ENCODE measurements at regions not wholly inside any gene's neighbourhood (a gene's known extent, or its start where the extent isn't known, plus 50 kb on each side); places are given as distances from the start of the nearest gene placed in this dataset.

- Mint-ChIP-seq H3K36me3 (ENCODE audit: insufficient read depth, unreplicated experiment) (no peaks in the 10 kb centered on the region), H3K4me3 (ENCODE audit: unreplicated experiment) (no peak overlapping the region), H3K4me1 (ENCODE audit: insufficient read depth, unreplicated experiment) (no peaks in the 10 kb centered on the region), H3K9me3 (ENCODE audit: unreplicated experiment) (no peaks in the 10 kb centered on the region), H3K27ac (ENCODE audit: low read depth, unreplicated experiment) (no peak overlapping the region), H3K27me3 (ENCODE audit: insufficient read depth, unreplicated experiment) (no peaks in the 10 kb centered on the region)
- BruUV-seq (replicated peaks), result no TSS peak
- ChIA-PET CTCF (no interaction called here), POLR2A (interaction anchor here (0.5 kb wide), 2 partner anchors 143 to 230 kb away, joined by 3 read pairs; no protein-coding TSS in a partner anchor)
- no peak for DNase-seq (ENCODE audit: unreplicated experiment)
- TF ChIP-seq, protein P1, sequence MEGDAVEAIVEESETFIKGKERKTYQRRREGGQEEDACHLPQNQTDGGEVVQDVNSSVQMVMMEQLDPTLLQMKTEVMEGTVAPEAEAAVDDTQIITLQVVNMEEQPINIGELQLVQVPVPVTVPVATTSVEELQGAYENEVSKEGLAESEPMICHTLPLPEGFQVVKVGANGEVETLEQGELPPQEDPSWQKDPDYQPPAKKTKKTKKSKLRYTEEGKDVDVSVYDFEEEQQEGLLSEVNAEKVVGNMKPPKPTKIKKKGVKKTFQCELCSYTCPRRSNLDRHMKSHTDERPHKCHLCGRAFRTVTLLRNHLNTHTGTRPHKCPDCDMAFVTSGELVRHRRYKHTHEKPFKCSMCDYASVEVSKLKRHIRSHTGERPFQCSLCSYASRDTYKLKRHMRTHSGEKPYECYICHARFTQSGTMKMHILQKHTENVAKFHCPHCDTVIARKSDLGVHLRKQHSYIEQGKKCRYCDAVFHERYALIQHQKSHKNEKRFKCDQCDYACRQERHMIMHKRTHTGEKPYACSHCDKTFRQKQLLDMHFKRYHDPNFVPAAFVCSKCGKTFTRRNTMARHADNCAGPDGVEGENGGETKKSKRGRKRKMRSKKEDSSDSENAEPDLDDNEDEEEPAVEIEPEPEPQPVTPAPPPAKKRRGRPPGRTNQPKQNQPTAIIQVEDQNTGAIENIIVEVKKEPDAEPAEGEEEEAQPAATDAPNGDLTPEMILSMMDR (IDR thresholded peaks at IDR 0.05; ENCODE audit: unreplicated experiment), result no peak
- intact Hi-C loops (cut with micrococcal nuclease), result no loop called here
Measured at GRCh38 chr3:176692966-176693785, 504.1 kb downstream of the TBL1XR1 start.

- DNase-seq (ENCODE audit: unreplicated experiment), result no peak
- Mint-ChIP-seq H3K36me3 (ENCODE audit: insufficient read depth, unreplicated experiment) (no peaks in the 10 kb centered on the region), H3K27me3 (ENCODE audit: insufficient read depth, unreplicated experiment) (no peaks in the 10 kb centered on the region), H3K27ac (ENCODE audit: low read depth, unreplicated experiment) (no peak overlapping the region), H3K4me1 (ENCODE audit: insufficient read depth, unreplicated experiment) (no peaks in the 10 kb centered on the region), H3K4me3 (ENCODE audit: unreplicated experiment) (no peak overlapping the region), H3K9me3 (ENCODE audit: unreplicated experiment) (no peaks in the 10 kb centered on the region)
- intact Hi-C loops (cut with micrococcal nuclease), result no loop called here
- ChIA-PET POLR2A (interaction anchor here (0.5 kb wide), 1 partner anchor 231 kb away, joined by 3 read pairs; no protein-coding TSS in a partner anchor), CTCF (no interaction called here)
- TF ChIP-seq, protein P1 (IDR thresholded peaks at IDR 0.05; ENCODE audit: unreplicated experiment), result no peak
- BruUV-seq (replicated peaks), result no TSS peak
Measured at GRCh38 chr3:176692199-176692965, 504.9 kb downstream of the TBL1XR1 start.

DNA sequence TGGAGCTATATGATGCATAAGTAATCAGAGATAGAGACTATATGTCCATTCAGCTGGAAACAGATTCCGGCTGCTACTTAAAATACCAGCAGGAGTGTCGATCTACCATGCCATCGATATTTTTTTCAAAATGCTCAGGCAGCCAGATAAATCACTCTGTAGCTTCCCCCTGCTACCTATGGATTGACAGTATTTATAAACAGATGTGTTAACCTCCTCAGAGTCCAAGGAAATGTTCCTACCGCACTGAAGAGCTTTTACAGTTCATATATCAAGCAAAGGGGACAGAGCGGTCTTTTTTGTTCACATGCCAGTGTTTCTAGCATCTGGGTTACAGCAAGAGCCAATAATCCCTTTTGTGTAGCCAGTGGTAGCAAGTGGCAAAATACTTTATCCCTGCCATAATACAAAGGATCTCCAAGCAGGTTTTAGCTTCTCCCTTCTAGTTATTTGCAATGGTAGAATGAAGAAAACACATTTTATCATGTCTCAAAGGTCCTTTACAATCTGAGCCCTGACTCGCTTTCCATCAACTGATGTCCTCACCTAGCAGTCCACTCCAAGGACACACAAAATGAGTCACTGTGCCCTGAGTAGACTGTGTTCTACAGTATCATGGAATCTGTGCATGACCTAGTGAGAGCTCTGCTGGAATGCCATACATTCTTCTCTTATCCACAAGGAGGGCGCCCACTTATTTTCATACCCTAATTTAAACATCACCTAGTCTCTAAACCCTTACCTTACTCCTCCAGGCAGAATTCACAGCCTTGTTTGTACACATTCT, 507.0 kb downstream of the TBL1XR1 start:
- H3K4me3 Mint-ChIP-seq (ENCODE audit: unreplicated experiment), result no peak overlapping the region
- no peaks in the 10 kb centered on the region for H3K4me1 Mint-ChIP-seq (ENCODE audit: insufficient read depth, unreplicated experiment)
- CTCF ChIA-PET, result interaction anchor here (0.8 kb wide), 1 partner anchor 26 kb away, joined by 3 read pairs; no protein-coding TSS in a partner anchor

More for the DNA sequence above, 507.0 kb downstream of the TBL1XR1 start:
- H3K27ac Mint-ChIP-seq (ENCODE audit: low read depth, unreplicated experiment), result no peak overlapping the region
- TF ChIP-seq, protein P1 (IDR thresholded peaks at IDR 0.05; ENCODE audit: unreplicated experiment), result no peak
- intact Hi-C loops (cut with micrococcal nuclease), result no loop called here
- BruUV-seq (replicated peaks), result no TSS peak
- H3K36me3 Mint-ChIP-seq (ENCODE audit: insufficient read depth, unreplicated experiment), result no peaks in the 10 kb centered on the region
- DNase-seq (ENCODE audit: unreplicated experiment), result no peak
- H3K9me3 Mint-ChIP-seq (ENCODE audit: unreplicated experiment), result no peaks in the 10 kb centered on the region
- POLR2A ChIA-PET, result interaction anchor here (0.7 kb wide), 1 partner anchor 212 kb away, joined by 3 read pairs; no protein-coding TSS in a partner anchor
- no peaks in the 10 kb centered on the region for H3K27me3 Mint-ChIP-seq (ENCODE audit: insufficient read depth, unreplicated experiment)

Data from MCF 10A (cell line).